GM10248 (cell line): ENCODE measurements at regions not wholly inside any gene's neighbourhood (a gene's known extent, or its start where the extent isn't known, plus 50 kb on each side); places are given as distances from the start of the nearest gene placed in this dataset.
"Not testable (repeated sequence)": the region's sequence is repeated elsewhere in the genome, so short reads cannot be mapped to it uniquely, and the experiment has no call there.

Experiments used
- CTCF ChIA-PET: fragments of 300-600 bp; sonication (Branson Sonifier 250); formaldehyde crosslinking; extraction: SDS; loops from one replicate; lab custom pipeline; 2021; ENCODE audit warnings: antibody characterized with exemption; lab: Yijun Ruan, JAX
- POLR2A ChIA-PET: fragments of 350-650 bp; sonication (Branson Sonifier 250); formaldehyde crosslinking; extraction: SDS; loops from one replicate; lab custom pipeline; 2020; ENCODE audit warnings: antibody characterized with exemption; lab: Yijun Ruan, JAX
- DNase-seq: peaks from one replicate; pipeline ENCODE4 v3.0.0; 2012; ENCODE audit errors: extremely low spot score
- CTCF ChIP-seq: IDR thresholded peaks from 2 replicates; pipeline ENCODE4 v1.5.1; 2012; ENCODE audit warnings: mild to moderate bottlenecking, low read depth; ENCODE audit errors: extremely low read depth, missing control alignments, control extremely low read depth

GRCh38 chr4:119958983-119959382 is 107.7 kb downstream of the MAD2L1 start:
- DNase-seq: no peak
- ChIA-PET POLR2A (no interaction called here), CTCF (interaction anchor here (1.2 kb wide), 1 partner anchor 12 kb away, joined by 3 read pairs; no protein-coding TSS in a partner anchor)
- TF ChIP-seq CTCF: no peak

- no peak for DNase-seq
- CTCF ChIA-PET: interaction anchor here (1.1 to 1.4 kb wide), 2 partner anchors 8 to 9 kb away, joined by 3 to 4 read pairs; no protein-coding TSS in a partner anchor
- POLR2A ChIA-PET: no interaction called here
- no peak for TF ChIP-seq CTCF
Observed at GRCh38 chr4:119955256-119955655, 111.4 kb downstream of the MAD2L1 start.

- CTCF ChIA-PET: interaction anchor here (1.1 kb wide), 1 partner anchor 9 kb away, joined by 3 read pairs; no protein-coding TSS in a partner anchor
- DNase-seq, POLR2A ChIA-PET: not testable (repeated sequence)
Observed at GRCh38 chr4:119954487-119954886, 112.2 kb downstream of the MAD2L1 start.

- TF ChIP-seq CTCF: no peak
- DNase-seq: no peak
- CTCF ChIA-PET: interaction anchor here (0.9 to 1.3 kb wide), 2 partner anchors 9 to 13 kb away, joined by 3 to 4 read pairs; no protein-coding TSS in a partner anchor
- POLR2A ChIA-PET: no interaction called here
Observed at GRCh38 chr4:119946359-119946758, 120.3 kb downstream of the MAD2L1 start.

GRCh38 chr4:119942806-119943205 is 123.8 kb downstream of the MAD2L1 start:
- ChIA-PET POLR2A (no interaction called here), CTCF (no interaction called here)
- no peak for TF ChIP-seq CTCF
- no peak for DNase-seq

DNA sequence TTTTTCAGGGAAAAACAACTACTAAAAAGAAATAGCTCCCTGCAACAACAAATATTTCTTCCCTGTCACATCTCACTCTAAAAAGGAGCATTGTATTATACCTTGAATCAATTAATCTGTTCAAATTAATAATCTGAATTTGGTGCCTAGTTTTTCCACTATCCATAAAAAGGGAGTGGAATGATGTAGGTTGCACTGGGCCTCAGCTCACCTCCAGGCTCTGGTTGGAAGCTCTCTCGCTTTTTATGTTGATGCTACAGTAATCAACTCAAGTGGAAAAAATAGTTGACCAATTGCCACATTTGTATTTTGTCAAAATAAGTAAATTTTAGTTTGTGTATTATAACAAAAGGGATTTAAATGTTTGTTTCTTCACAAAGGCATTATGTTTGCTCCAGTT is 126.1 kb downstream of the MAD2L1 start:
- DNase-seq: no peak
- TF ChIP-seq CTCF: no peak
- CTCF ChIA-PET: no interaction called here
- POLR2A ChIA-PET: no interaction called here

GRCh38 chr4:119939071-119939995 is 127.3 kb downstream of the MAD2L1 start:
- DNase-seq: no peak
- ChIA-PET CTCF (no interaction called here), POLR2A (no interaction called here)
- TF ChIP-seq CTCF: no peak
